Left ventricle myocardium inferior (tissue), 1 donor: ENCODE measurements at regions not wholly inside any gene's neighbourhood (a gene's known extent, or its start where the extent isn't known, plus 50 kb on each side); places are given as distances from the start of the nearest gene placed in this dataset.

ENCODE experiments used
- DNase-seq: peaks from one replicate; pipeline ENCODE4 v3.0.0-alpha.2; 2020
- H3K27ac ChIP-seq: fragments of 200-600 bp; replicated peaks from 2 replicates; pipeline ENCODE4 v1.8.0; 2021
- H3K27me3 ChIP-seq: fragments of 200-600 bp; 2 replicates; pipeline ENCODE4 v1.8.0; 2021; ENCODE audit warnings: low read depth
- H3K36me3 ChIP-seq: fragments of 200-600 bp; 2 replicates; pipeline ENCODE4 v1.8.0; 2021
- H3K4me1 ChIP-seq: fragments of 200-600 bp; 2 replicates; pipeline ENCODE4 v1.8.0; 2021
- H3K4me3 ChIP-seq: fragments of 200-600 bp; 2 replicates; pipeline ENCODE4 v1.8.0; 2021; ENCODE audit warnings: mild to moderate bottlenecking, moderate library complexity
- H3K9me3 ChIP-seq: fragments of 200-600 bp; replicated peaks from 2 replicates; pipeline ENCODE4 v1.8.0; 2021
- CTCF ChIP-seq: fragments of 200-600 bp; IDR thresholded peaks from 2 replicates; pipeline ENCODE4 v1.8.0; 2021; ENCODE audit warnings: antibody characterized with exemption, mild to moderate bottlenecking, borderline replicate concordance
- intact Hi-C: fragments of 100-400 bp; cut with micrococcal nuclease; formaldehyde crosslinking; loops from one replicate; pipeline ENCODE4 v1.11.0; 2022
- donor health status: DM: no; HTN: yes; CAD: no; lungs with severe emphysema.

GRCh38 chr10:130382031-130382430 lies 245.8 kb downstream of the GLRX3 start:
- Histone ChIP-seq H3K9me3 (peaks cover 4% of the 10 kb centered on the region), H3K4me3 (no peak overlapping the region), H3K36me3 (no peaks in the 10 kb centered on the region), H3K27me3 (peaks cover 52% of the 10 kb centered on the region), H3K27ac (no peak overlapping the region), H3K4me1 (no peaks in the 10 kb centered on the region)
- TF ChIP-seq CTCF = no peak
- intact Hi-C loops = no loop called here
- no peak for DNase-seq

GRCh38 chr10:130387936-130388580 lies 251.9 kb downstream of the GLRX3 start:
- H3K27ac ChIP-seq = no peak overlapping the region
- no peak for DNase-seq
- H3K36me3 ChIP-seq = no peaks in the 10 kb centered on the region
- TF ChIP-seq CTCF = no peak
- peaks cover 22% of the 10 kb centered on the region for H3K27me3 ChIP-seq
- no peaks in the 10 kb centered on the region for H3K4me1 ChIP-seq
- no peak overlapping the region for H3K4me3 ChIP-seq
- intact Hi-C loops = no loop called here
- peaks cover 18% of the 10 kb centered on the region for H3K9me3 ChIP-seq

- no peaks in the 10 kb centered on the region for H3K4me1 ChIP-seq
- no peak for TF ChIP-seq CTCF
- peaks cover 18% of the 10 kb centered on the region for H3K9me3 ChIP-seq
- H3K27ac ChIP-seq = no peak overlapping the region
- no peaks in the 10 kb centered on the region for H3K36me3 ChIP-seq
- no peak for DNase-seq
- peaks cover 22% of the 10 kb centered on the region for H3K27me3 ChIP-seq
- intact Hi-C loops = no loop called here
- no peak overlapping the region for H3K4me3 ChIP-seq
Measured at GRCh38 chr10:130388746-130389145, 252.6 kb downstream of the GLRX3 start.

- Histone ChIP-seq H3K4me3 (no peak overlapping the region), H3K27me3 (peaks cover 22% of the 10 kb centered on the region), H3K4me1 (no peaks in the 10 kb centered on the region), H3K27ac (no peak overlapping the region), H3K9me3 (peaks cover 27% of the 10 kb centered on the region), H3K36me3 (no peaks in the 10 kb centered on the region)
- intact Hi-C loops = no loop called here
- DNase-seq = no peak
- no peak for TF ChIP-seq CTCF
Measured at GRCh38 chr10:130389906-130390305, 253.7 kb downstream of the GLRX3 start.

- Histone ChIP-seq H3K27me3 (peaks cover 22% of the 10 kb centered on the region), H3K9me3 (peaks cover 43% of the 10 kb centered on the region), H3K4me3 (no peak overlapping the region), H3K27ac (no peak overlapping the region), H3K4me1 (no peaks in the 10 kb centered on the region), H3K36me3 (no peaks in the 10 kb centered on the region)
- no peak for DNase-seq
- no peak for TF ChIP-seq CTCF
- intact Hi-C loops = no loop called here
Measured at GRCh38 chr10:130392031-130392430, 255.8 kb downstream of the GLRX3 start.
